Testis (tissue), 2 donors: ENCODE measurements at regions not wholly inside any gene's neighbourhood (a gene's known extent, or its start where the extent isn't known, plus 50 kb on each side); places are given as distances from the start of the nearest gene placed in this dataset.
"Not testable (repeated sequence)": the region's sequence is repeated elsewhere in the genome, so short reads cannot be mapped to it uniquely, and the experiment has no call there.

Experiments
- DNase-seq: peaks from one replicate; pipeline ENCODE4 v3.0.0-alpha.2; 2019
- H3K27ac ChIP-seq, 2 donors: fragments of 200-600 bp; sonication (generic); one replicate each; pipeline ENCODE4 v1.5.1; 2019
- H3K27me3 ChIP-seq: fragments of 200-600 bp; sonication (generic); one replicate; pipeline ENCODE4 v1.5.1; 2019
- H3K36me3 ChIP-seq: fragments of 200-600 bp; sonication (generic); one replicate; pipeline ENCODE4 v1.5.1; 2017; ENCODE audit warnings: low read depth; ENCODE audit errors: missing control alignments
- H3K4me1 ChIP-seq: fragments of 200-600 bp; sonication (generic); one replicate; pipeline ENCODE4 v1.5.1; 2019
- H3K4me3 ChIP-seq, 2 donors: fragments of 200-600 bp; sonication (generic); one replicate each; pipeline ENCODE4 v1.5.1; 2017 to 2019
- H3K9me3 ChIP-seq: fragments of 200-600 bp; sonication (generic); one replicate; pipeline ENCODE4 v1.5.1; 2017
- CTCF ChIP-seq, 3 experiments: fragments of 450-650 bp in 2 of 3; fragments of 200-600 bp in 1 of 3; sonication (generic) in 1 of 3; IDR thresholded peaks; one replicate each; pipeline ENCODE4 v1.5.1; 2016 to 2019; ENCODE audit warnings: antibody characterized with exemption in 3 of 3, mild to moderate bottlenecking in 2 of 3, moderate library complexity in 1 of 3
- POLR2A ChIP-seq: fragments of 450-650 bp; IDR thresholded peaks from one replicate; pipeline ENCODE4 v1.6.1; 2017; ENCODE audit warnings: antibody characterized with exemption, mild to moderate bottlenecking, moderate library complexity
- WGBS, 2 donors: methylation state at CpG; one replicate each; pipeline ENCODE4 v1.1.5; 2018; 5-methylcytosine and 5-hydroxymethylcytosine counted together
- intact Hi-C: fragments of 100-400 bp; cut with DNase I; formaldehyde crosslinking; loops from one replicate; pipeline ENCODE4 v1.15.1; 2023; ENCODE audit warnings: low total_unique reads

GRCh38 chr17:77841742-77842527 is 116.6 kb upstream of the TNRC6C start:
- TF ChIP-seq POLR2A, result no peak
- TF ChIP-seq CTCF (IDR thresholded peaks at IDR 0.05), result no peak
- intact Hi-C loops, result no loop called here
- Histone ChIP-seq H3K27me3 (no peaks in the 10 kb centered on the region), H3K9me3 (no peaks in the 10 kb centered on the region), H3K27ac (no peak overlapping the region), H3K36me3 (no peaks in the 10 kb centered on the region), H3K4me3 (no peak overlapping the region), H3K4me1 (peaks cover 12% of the 10 kb centered on the region)
- 83 to 93% methylated on average over 7 to 8 of the region's 8 CpGs for WGBS, 2 donors
- DNase-seq, result no peak

DNA sequence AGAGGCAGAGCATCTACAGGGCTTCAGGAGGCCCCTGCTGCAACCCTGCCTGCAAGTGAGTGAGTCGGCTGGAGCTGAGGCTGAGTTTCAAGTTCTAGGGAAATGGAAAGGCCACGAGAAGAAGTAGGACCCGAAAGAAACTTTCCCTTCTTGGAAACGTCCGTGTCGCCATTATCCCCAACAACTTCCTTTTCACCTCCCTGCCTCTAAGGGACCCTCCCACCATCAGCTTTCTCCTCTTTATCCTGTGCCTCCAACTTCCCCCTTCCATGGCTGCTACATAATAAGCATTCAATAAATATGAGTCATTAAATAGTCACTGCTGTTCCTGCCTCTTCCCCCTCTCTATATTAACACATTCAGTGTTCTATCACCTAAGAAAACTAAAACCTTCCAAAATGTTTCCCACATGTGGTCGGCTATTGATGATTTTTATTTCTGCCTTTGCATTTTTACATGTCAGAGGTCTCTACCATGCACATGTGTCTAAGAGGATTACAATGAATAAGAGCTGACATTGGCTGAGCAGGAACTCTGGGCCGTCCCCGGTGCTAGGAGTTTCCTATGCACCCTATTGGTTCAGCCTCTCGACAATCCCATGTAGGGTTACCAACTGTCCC is 115.9 kb upstream of the TNRC6C start:
- H3K27me3 ChIP-seq, result no peaks in the 10 kb centered on the region
- no peak overlapping the region for H3K27ac ChIP-seq
- TF ChIP-seq POLR2A (no peak), CTCF (IDR thresholded peaks at IDR 0.05) (no peak)
- 74 to 85% methylated on average over 10 of the region's 10 CpGs for WGBS, 2 donors
- no peaks in the 10 kb centered on the region for H3K9me3 ChIP-seq
- H3K4me1 ChIP-seq, result peaks cover 12% of the 10 kb centered on the region
- no peak for DNase-seq
- no peak overlapping the region for H3K4me3 ChIP-seq
- intact Hi-C loops, result no loop called here
- H3K36me3 ChIP-seq, result no peaks in the 10 kb centered on the region

GRCh38 chr17:77843255-77843895 is 115.1 kb upstream of the TNRC6C start:
- not testable (repeated sequence) for H3K36me3 ChIP-seq
- 87 to 92% methylated on average over 11 to 13 of the region's 13 CpGs for WGBS, 2 donors

DNA sequence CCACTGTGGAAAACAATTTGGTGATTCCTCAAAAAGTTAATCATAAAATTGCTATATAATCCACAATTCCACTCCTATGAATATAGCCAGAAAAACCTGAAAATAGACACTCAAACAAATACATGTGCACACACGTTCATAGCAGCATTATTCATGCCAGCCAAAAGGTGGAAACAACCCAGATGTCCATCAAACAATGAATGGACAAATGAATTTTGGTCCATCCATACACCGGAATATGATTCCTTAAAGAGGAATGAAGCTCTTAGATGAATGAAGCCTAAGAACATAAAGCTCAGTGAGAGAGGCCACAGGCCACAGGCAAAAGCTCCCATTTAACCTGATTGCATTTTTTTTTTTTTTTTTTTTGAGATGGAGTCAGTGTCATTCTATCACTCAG is 114.6 kb upstream of the TNRC6C start:
- Histone ChIP-seq H3K4me1 (peaks cover 12% of the 10 kb centered on the region), H3K9me3 (no peaks in the 10 kb centered on the region), H3K4me3 (no peak overlapping the region), H3K27me3 (no peaks in the 10 kb centered on the region), H3K36me3 (no peaks in the 10 kb centered on the region), H3K27ac (no peak overlapping the region)
- TF ChIP-seq CTCF (IDR thresholded peaks at IDR 0.05) (no peak), POLR2A (no peak)
- DNase-seq, result no peak
- intact Hi-C loops, result no loop called here
- WGBS, 2 donors, result 82 to 88% methylated on average over 2 of the region's 2 CpGs

More at GRCh38 chr17:77843255-77843895, 115.1 kb upstream of the TNRC6C start:
- H3K27me3 ChIP-seq, intact Hi-C loops, H3K9me3 ChIP-seq, H3K27ac ChIP-seq, DNase-seq, H3K4me3 ChIP-seq: not testable (repeated sequence)
- H3K4me1 ChIP-seq, result peaks cover 12% of the 10 kb centered on the region

DNA sequence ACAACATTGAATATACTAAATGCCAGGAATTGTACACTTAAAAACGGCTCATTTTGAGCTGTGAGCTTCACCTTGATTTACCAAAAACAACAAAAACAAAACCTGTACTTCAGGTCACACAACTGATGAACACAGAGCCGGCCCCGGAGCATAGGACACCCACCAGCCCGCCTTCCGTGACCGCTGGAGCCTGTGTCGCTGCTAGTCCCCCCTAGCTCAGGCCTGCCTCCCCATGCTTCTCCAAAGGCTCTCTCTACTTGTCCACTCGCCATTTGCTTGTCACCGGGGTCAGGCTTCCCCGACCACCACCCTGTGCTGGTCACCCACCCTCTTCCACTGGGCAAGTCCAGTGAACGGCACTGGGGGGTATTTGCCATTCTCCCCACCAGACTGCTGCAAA is 113.8 kb upstream of the TNRC6C start:
- WGBS, 2 donors, result 93% methylated on average over 11 of the region's 11 CpGs
- TF ChIP-seq POLR2A (no peak), CTCF (IDR thresholded peaks at IDR 0.05) (no peak)
- Histone ChIP-seq H3K9me3 (no peaks in the 10 kb centered on the region), H3K27me3 (no peaks in the 10 kb centered on the region), H3K4me1 (peaks cover 9% of the 10 kb centered on the region), H3K4me3 (no peak overlapping the region), H3K27ac (no peak overlapping the region), H3K36me3 (no peaks in the 10 kb centered on the region)
- no peak for DNase-seq
- intact Hi-C loops, result no loop called here
